GM21528 (cell line): ENCODE measurements at regions not wholly inside any gene's neighbourhood (a gene's known extent, or its start where the extent isn't known, plus 50 kb on each side); places are given as distances from the start of the nearest gene placed in this dataset.
"Not testable (repeated sequence)": the region's sequence is repeated elsewhere in the genome, so short reads cannot be mapped to it uniquely, and the experiment has no call there.

ENCODE experiments used
- ATAC-seq: cut with Tn5 transposase; IDR thresholded peaks from one replicate; pipeline ENCODE4 v1.9.1; 2021; ENCODE audit warnings: mild to moderate bottlenecking, moderate library complexity; ENCODE audit not compliant: unreplicated experiment, low FRiP score

- no peak for ATAC-seq
Observed at GRCh38 chr1:116850436-116850835, 59.3 kb upstream of the PTGFRN start.

GRCh38 chr1:116851189-116851588, 58.5 kb upstream of the PTGFRN start:
- ATAC-seq = not testable (repeated sequence)

GRCh38 chr1:116851846-116852245, 57.9 kb upstream of the PTGFRN start:
- no peak for ATAC-seq

GRCh38 chr1:116852367-116852766, 57.3 kb upstream of the PTGFRN start:
- ATAC-seq = no peak

GRCh38 chr1:116852910-116853309, 56.8 kb upstream of the PTGFRN start:
- ATAC-seq = no peak

GRCh38 chr1:116853680-116854402, 55.9 kb upstream of the PTGFRN start:
- ATAC-seq = no peak

GRCh38 chr1:116854403-116854690, 55.4 kb upstream of the PTGFRN start:
- ATAC-seq = no peak

- ATAC-seq = no peak
Observed at GRCh38 chr1:116854716-116855115, 55.0 kb upstream of the PTGFRN start.

GRCh38 chr1:116855191-116855619, 54.5 kb upstream of the PTGFRN start:
- ATAC-seq = no peak

GRCh38 chr1:116855773-116856201, 53.9 kb upstream of the PTGFRN start:
- no peak for ATAC-seq

- ATAC-seq = no peak
Observed at GRCh38 chr1:116856312-116856711, 53.4 kb upstream of the PTGFRN start.

- ATAC-seq = no peak
Observed at GRCh38 chr1:116857092-116857491, 52.6 kb upstream of the PTGFRN start.
